IMR-90 (cell line): ENCODE measurements at regions not wholly inside any gene's neighbourhood (a gene's known extent, or its start where the extent isn't known, plus 50 kb on each side); places are given as distances from the start of the nearest gene placed in this dataset.

Source experiments
- ATAC-seq: fragments of 200-7000 bp; cut with Tn5 transposase; 2 replicates; pipeline ENCODE4 v1.9.1; 2020; ENCODE audit warnings: low read depth, mild to moderate bottlenecking, moderate library complexity
- BruUV-seq: library from RNA; stranded (reverse); fragments of 400-500 nt; replicated peaks from 2 replicates; lab custom pipeline; 2021; lab: Mats Ljungman, UMichigan
- CTCF ChIA-PET: fragments of 300-600 bp; formaldehyde crosslinking; extraction: SDS; loops from one replicate; lab custom pipeline; 2021; ENCODE audit warnings: antibody characterized with exemption; lab: Yijun Ruan, JAX
- POLR2A ChIA-PET: fragments of 300-600 bp; sonication (Branson Sonifier 250); formaldehyde crosslinking; loops from one replicate; lab custom pipeline; 2022; ENCODE audit warnings: antibody characterized with exemption; ENCODE audit not compliant: unreplicated experiment; lab: Charles Lee
- DNase-seq: peaks from one replicate; pipeline ENCODE4 v3.0.0; 2013
- H2AFZ ChIP-seq: replicated peaks from 2 replicates; pipeline ENCODE3; 2013; ENCODE audit warnings: low read length, mild to moderate bottlenecking; ENCODE audit not compliant: poor library complexity
- H2AK5ac ChIP-seq: 2 replicates; pipeline ENCODE4 v1.6.1; 2013; ENCODE audit warnings: low read depth, low read length, inconsistent platforms
- H2AK9ac ChIP-seq: replicated peaks from 2 replicates; pipeline ENCODE3; 2013; ENCODE audit warnings: mild to moderate bottlenecking, low read depth, low read length, moderate library complexity; ENCODE audit not compliant: poor library complexity
- H2BK120ac ChIP-seq: 2 replicates; pipeline ENCODE4 v1.6.1; 2013; ENCODE audit warnings: low read depth, low read length, inconsistent platforms
- H2BK15ac ChIP-seq: 3 replicates; pipeline ENCODE4 v1.6.1; 2013; ENCODE audit warnings: low read depth, low read length, inconsistent platforms
- H2BK20ac ChIP-seq: 2 replicates; pipeline ENCODE4 v1.6.1; 2013; ENCODE audit warnings: low read depth, mild to moderate bottlenecking, inconsistent platforms, low read length, moderate library complexity
- H2BK5ac ChIP-seq: 2 replicates; pipeline ENCODE4 v1.6.1; 2013; ENCODE audit warnings: mild to moderate bottlenecking, low read depth, low read length, inconsistent platforms; ENCODE audit not compliant: poor library complexity, severe bottlenecking
- H3K14ac ChIP-seq: replicated peaks from 2 replicates; pipeline ENCODE4 v1.6.1; 2013; ENCODE audit warnings: low read depth, low read length, inconsistent platforms
- H3K18ac ChIP-seq: 2 replicates; pipeline ENCODE4 v1.6.1; 2013; ENCODE audit warnings: low read depth, low read length, control low read depth
- H3K23ac ChIP-seq: 2 replicates; pipeline ENCODE4 v1.6.1; 2013; ENCODE audit warnings: low read depth, low read length, inconsistent platforms
- H3K27ac ChIP-seq: 2 replicates; pipeline ENCODE4 v1.5.1; 2013; ENCODE audit warnings: mild to moderate bottlenecking, control low read depth, low read length; ENCODE audit not compliant: insufficient read depth
- H3K27me3 ChIP-seq: 2 replicates; pipeline ENCODE4 v1.6.1; 2013; ENCODE audit warnings: low read length; ENCODE audit not compliant: control insufficient read depth, insufficient read depth
- H3K36me3 ChIP-seq: 2 replicates; pipeline ENCODE4 v1.6.1; 2013; ENCODE audit warnings: low read length, mixed read lengths; ENCODE audit not compliant: control insufficient read depth, insufficient read depth
- H3K4ac ChIP-seq: 2 replicates; pipeline ENCODE4 v1.6.1; 2013; ENCODE audit warnings: low read depth, low read length, inconsistent platforms
- H3K4me1 ChIP-seq: 2 replicates; pipeline ENCODE4 v1.6.1; 2013; ENCODE audit warnings: low read length, mixed read lengths; ENCODE audit not compliant: control insufficient read depth, insufficient read depth
- H3K4me2 ChIP-seq: 2 replicates; pipeline ENCODE4 v1.6.1; 2013; ENCODE audit warnings: low read depth, mild to moderate bottlenecking, control low read depth, low read length, moderate library complexity
- H3K4me3 ChIP-seq: 2 replicates; pipeline ENCODE4 v1.5.1; 2013; ENCODE audit warnings: low read depth, mild to moderate bottlenecking, control low read depth, low read length, moderate library complexity; ENCODE audit not compliant: insufficient read depth
- H3K56ac ChIP-seq: 2 replicates; pipeline ENCODE4 v1.6.1; 2013; ENCODE audit warnings: low read length, inconsistent platforms; ENCODE audit not compliant: insufficient read depth; ENCODE audit errors: extremely low read depth
- H3K79me1 ChIP-seq, 2 experiments: 2 replicates each; pipeline ENCODE4 v1.6.1; 2013; ENCODE audit warnings: low read length in 2 of 2, inconsistent platforms in 1 of 2, low read depth in 1 of 2
- H3K9ac ChIP-seq: 2 replicates; pipeline ENCODE4 v1.6.1; 2013; ENCODE audit warnings: low read depth, low read length, control low read depth
- H3K9me1 ChIP-seq: 2 replicates; pipeline ENCODE4 v1.6.1; 2013; ENCODE audit warnings: low read length, inconsistent platforms; ENCODE audit not compliant: insufficient read depth
- H3K9me3 ChIP-seq: 2 replicates; pipeline ENCODE4 v1.6.1; 2013; ENCODE audit warnings: low read length; ENCODE audit not compliant: control insufficient read depth, insufficient read depth
- H4K20me1 ChIP-seq: 2 replicates; pipeline ENCODE4 v1.6.1; 2013; ENCODE audit warnings: low read length, inconsistent platforms; ENCODE audit not compliant: insufficient read depth
- H4K5ac ChIP-seq: 2 replicates; pipeline ENCODE4 v1.6.1; 2013; ENCODE audit warnings: mild to moderate bottlenecking, low read depth, low read length, control low read depth
- H4K8ac ChIP-seq, 2 experiments: 2 replicates each; pipeline ENCODE4 v1.6.1; 2013; ENCODE audit warnings: low read depth in 2 of 2, low read length in 2 of 2, control low read depth in 1 of 2, inconsistent platforms in 1 of 2
- H4K91ac ChIP-seq: 2 replicates; pipeline ENCODE4 v1.6.1; 2013; ENCODE audit warnings: low read depth, low read length, inconsistent platforms; ENCODE audit not compliant: insufficient read depth
- CEBPB ChIP-seq: IDR thresholded peaks from 2 replicates; pipeline ENCODE4 v1.6.1; 2012; ENCODE audit warnings: low read depth, low read length, improper control_type of control experiment
- WGBS, 2 experiments: methylation state at CpG; one replicate each; pipeline versions ENCODE4 v1.1.5 to v1.1.7; 2013; ENCODE audit warnings: missing lambda C conversion rate in 2 of 2; ENCODE audit not compliant: insufficient read length in 1 of 2; ENCODE audit errors: extremely low coverage in 2 of 2; 5-methylcytosine and 5-hydroxymethylcytosine counted together
- dilution Hi-C: fragments of 300-500 bp; cut with HindIII; formaldehyde crosslinking; loops from one replicate; pipeline ENCODE4 v1.14.3; 2018; ENCODE audit warnings: low sequenced_read_pairs; ENCODE audit not compliant: unreplicated experiment
- in situ Hi-C: fragments of 300-500 bp; cut with MboI; formaldehyde crosslinking; loops from 3 replicates; pipeline ENCODE4 v1.14.3; 2019; ENCODE audit warnings: low sequenced_read_pairs, inconsistent platforms, mixed read lengths
- intact Hi-C: fragments of 100-400 bp; cut with micrococcal nuclease; formaldehyde crosslinking; loops from 2 replicates; pipeline ENCODE4 v1.10.0; 2022

- Histone ChIP-seq H2BK20ac (no peak overlapping the region), H3K9me3 (no peaks in the 10 kb centered on the region), H2AK5ac (no peak overlapping the region), H3K9ac (no peak overlapping the region), H4K8ac (no peak overlapping the region), H2AFZ (no peak overlapping the region), H3K56ac (no peak overlapping the region), H3K9me1 (no peaks in the 10 kb centered on the region), H3K79me1 (no peaks in the 10 kb centered on the region), H4K20me1 (no peaks in the 10 kb centered on the region), H4K91ac (no peak overlapping the region), H4K5ac (no peak overlapping the region), H3K18ac (no peak overlapping the region), H3K27me3 (no peaks in the 10 kb centered on the region), H2BK5ac (no peak overlapping the region), H3K4ac (no peak overlapping the region), H2BK120ac (no peak overlapping the region), H3K4me2 (no peak overlapping the region), H3K27ac (no peak overlapping the region), H3K4me1 (no peaks in the 10 kb centered on the region), H2AK9ac (no peak overlapping the region), H2BK15ac (no peak overlapping the region), H3K4me3 (no peak overlapping the region), H3K36me3 (no peaks in the 10 kb centered on the region), H3K14ac (no peak overlapping the region), H3K23ac (no peak overlapping the region)
- ChIA-PET CTCF (no interaction called here), POLR2A (no interaction called here)
- no TSS peak for BruUV-seq
- no peak for ATAC-seq
- no CpG with 5 or more reads among the region's 2 CpGs for WGBS, 2 experiments
- no peak for TF ChIP-seq CEBPB
- dilution Hi-C loops = no loop called here
- in situ Hi-C loops = no loop called here
- no peak for DNase-seq
- intact Hi-C loops = no loop called here
Measured at GRCh38 chr10:89915021-89915420, 213.6 kb downstream of the KIF20B start.
